GM21786 (cell line): ENCODE measurements at regions not wholly inside any gene's neighbourhood (a gene's known extent, or its start where the extent isn't known, plus 50 kb on each side); places are given as distances from the start of the nearest gene placed in this dataset.
"Not testable (repeated sequence)": the region's sequence is repeated elsewhere in the genome, so short reads cannot be mapped to it uniquely, and the experiment has no call there.

Experiments
- ATAC-seq: cut with Tn5 transposase; IDR thresholded peaks from one replicate; pipeline ENCODE4 v1.9.1; 2021; ENCODE audit not compliant: unreplicated experiment

DNA sequence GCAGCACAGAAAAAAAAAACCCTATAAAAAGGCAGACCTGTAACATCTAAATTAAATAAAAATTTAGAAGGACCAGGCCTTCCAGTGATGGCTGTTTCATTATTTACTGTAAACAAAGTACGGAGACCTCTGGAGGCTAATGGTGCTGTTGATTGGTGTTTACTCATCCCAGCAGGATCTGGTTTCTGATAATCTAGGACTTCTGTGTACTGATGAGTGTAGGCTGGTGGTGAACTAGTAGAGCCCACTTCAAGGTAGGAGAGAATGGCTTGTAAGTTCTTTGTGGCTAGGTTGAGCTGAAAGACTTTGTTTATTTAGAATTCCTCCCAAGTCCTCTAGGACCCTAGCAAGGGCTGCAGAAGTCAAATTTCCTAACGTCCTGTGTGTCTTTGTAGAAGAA lies 398.1 kb upstream of the PITX2 start:
- ATAC-seq = no peak

DNA sequence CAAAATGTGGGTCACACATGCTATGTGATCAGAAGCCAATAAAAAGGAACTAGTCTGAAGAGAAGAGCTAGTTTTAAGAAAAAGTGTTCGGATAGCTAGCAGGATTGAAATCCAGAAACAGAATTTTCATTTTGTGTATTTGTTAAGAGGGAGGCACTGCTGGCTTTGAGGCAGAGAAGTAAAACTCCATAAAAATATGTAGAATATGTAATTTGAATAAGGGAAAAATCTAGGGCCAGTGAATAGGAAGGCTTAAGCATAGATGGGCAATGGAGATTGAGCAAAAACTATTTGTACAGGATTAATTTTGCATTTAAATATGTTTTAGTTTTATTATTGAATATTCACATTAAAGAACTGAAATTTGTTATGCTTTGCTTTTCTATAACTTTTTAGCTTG lies 399.9 kb upstream of the PITX2 start:
- ATAC-seq = no peak

DNA sequence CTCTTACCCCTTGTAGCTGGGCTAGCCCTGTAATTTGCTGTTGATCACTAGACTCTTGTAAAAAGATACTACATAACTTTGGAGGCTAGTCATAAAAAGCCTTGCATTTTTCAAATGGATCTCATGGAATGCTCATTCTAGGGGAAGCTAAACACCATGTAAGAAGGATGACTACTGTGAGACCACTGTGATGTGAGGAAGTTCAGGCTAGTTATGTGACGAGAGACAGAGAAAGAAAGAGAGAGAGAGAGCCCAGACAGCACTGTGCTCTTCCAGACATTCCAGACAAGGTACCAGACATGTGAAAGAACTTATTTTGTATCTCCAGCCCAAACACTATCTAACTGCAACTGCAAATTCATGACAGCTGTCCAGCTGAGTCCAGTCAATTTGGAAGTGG lies 404.6 kb upstream of the PITX2 start:
- no peak for ATAC-seq

DNA sequence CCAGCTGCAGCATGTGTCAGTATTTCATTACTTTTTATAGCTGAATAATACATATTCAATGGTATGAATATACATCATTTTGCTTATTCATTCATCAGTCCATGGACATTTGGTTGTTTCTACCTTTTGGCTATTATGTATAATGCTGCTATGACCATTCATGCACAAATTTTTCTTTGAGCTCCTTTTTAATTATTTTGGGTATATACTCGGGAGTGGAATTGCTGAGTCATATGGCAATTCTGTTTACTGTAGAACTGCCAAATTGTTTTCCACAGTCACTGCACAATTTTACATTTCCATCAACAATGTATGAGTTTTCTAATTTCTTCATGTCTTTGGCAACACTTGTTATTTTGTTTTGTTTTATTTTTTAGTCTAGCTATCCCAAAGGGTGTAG lies 405.9 kb upstream of the PITX2 start:
- ATAC-seq = no peak

DNA sequence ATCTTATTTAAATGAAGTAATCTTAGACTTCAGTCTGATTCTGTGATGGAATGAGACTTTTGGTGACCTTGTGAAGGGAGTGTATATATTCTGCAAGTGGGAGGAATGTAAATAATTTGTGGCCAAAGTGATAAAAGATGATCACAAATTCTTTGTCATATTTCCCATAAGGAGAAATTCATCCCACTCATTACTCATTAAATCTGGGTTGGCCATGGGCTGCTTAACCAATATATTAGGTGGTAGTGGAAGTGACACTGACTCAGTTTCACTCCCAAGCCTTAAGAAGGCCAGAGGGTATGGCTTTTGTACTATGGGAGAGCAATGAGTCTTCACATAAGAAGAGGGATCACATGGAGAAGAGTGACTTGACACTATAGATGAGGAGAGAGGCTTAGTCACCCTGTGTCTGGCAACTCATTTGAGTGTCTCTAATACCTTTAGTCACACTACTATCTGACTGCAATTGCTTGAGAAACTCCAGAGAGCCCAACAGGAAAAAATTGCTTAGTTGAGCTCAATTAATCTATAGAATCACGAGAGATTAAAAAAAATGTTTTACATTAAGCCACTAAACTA lies 408.2 kb upstream of the PITX2 start:
- ATAC-seq = no peak

DNA sequence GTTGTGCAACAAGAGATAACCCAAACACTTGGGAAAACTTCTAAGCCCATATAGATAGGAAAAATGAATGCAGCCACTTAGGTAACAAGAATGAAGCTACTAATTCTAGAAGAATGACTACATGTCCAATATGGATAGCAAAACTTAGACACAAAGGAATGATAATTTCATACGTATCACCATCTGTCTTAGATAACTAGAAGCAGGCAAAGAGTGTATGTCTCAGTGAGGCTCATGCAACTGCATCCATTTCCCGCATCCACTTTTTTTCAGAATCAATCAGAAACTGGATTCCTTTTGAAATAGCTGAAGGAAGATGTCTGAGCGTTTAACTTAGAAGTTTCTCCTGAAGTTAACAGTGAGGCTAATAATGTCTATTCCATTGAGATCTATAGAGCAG lies 408.7 kb upstream of the PITX2 start:
- no peak for ATAC-seq

DNA sequence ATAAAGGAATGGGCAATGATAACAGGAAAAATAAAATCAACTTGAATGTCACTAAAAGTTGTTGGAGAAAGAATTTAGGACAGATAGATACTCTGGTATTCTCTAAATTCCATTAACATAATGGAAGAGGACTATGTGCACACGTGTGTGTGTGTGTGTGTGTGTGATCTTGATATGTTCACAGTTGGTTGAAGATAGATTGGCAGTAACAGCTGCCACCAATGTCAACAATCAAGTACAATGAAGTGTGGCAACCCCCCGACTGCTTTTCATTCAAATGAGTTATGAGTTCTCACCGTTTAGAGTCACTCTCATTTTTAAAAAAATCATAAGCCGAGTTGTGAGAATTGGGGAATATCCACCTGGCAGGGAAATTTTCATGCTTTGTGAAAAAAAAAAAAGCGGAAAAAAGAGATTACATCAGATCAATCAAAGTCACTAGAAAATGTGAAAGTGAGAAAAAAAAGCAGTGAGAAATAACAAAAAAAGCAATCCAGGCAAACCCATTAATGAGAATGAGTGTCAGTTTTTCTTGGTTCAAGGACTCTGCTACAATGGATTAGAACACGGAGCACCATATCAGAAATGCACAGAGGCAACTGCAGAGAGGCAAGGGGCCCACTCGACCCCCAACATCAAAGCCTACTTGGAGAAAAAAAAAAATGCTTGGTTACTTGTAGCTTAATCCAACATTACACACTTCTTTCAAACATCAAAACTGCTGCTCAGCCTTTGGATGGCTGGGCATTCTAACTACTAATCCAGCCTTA lies 414.9 kb upstream of the PITX2 start:
- ATAC-seq = no peak

DNA sequence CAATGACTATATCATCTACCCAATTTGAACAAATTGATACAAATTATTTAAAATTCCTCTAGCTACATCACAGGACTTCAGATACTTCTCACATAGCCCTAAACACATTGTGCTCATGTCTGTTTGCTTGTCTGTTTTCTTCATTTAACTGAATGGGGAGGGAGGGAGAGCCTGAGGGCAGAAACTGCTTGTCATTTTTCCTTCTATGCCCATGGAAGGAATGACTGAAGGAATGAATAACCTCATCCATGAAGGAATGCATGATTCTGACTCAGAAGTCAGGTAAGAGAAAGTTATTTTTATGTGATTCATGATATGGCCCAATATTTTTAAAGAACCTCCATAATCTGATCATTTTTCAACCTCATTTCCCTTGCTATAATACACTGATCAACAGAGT lies 418.0 kb upstream of the PITX2 start:
- ATAC-seq = no peak

DNA sequence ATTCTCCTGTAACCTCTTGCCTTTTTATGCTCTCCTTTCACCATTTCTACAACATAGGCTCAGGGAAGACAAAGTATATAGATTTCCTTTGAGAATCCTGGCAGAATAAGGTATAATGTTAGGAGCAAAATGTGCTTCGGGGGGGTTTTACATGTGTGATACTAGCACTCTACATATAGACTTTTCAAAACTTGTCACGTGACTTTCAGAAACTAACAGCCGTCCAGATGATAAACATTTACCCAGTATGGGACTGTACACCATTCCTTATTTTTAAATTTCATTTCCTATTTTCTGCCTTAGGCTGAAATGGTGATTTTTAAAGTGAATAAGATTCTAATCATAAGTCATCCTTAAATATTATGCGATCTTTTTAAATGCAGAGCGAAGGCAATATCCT lies 420.4 kb upstream of the PITX2 start:
- no peak for ATAC-seq

DNA sequence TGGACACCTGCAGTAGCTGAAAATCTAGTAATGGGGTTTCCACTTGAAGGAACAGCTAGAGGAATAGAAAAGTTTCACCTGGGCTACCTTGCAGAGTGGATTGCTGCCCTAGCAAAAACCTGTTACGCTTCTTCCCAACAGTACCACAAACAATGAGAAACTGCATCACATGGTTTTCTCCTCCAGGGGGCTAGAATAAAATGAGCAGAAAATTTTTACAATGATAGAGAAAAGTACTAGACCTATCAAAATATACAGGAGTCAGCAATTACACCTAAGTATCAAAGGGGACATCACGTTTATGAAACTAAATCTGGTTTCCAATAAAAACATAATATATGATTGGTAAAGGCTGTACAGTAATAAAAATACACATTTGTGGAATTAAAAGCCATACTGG lies 423.1 kb upstream of the PITX2 start:
- ATAC-seq = no peak

DNA sequence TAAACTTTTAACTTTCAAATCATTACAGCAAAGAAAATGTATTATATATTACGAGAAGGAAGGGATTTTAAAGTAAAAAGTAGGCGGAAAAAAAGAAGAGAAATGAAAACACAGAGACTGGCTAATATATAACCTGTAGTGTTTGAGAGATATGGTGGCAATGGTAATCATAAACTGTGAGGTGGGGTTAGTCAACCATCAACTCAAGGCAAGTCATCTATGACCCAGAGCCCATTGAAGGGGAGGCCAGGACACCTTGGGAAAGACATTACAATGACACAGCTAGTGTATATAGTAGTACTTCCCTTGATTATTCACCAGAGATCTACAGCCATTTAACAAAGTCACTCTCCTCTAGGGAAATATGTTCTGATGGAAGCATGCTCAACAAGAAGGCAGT lies 423.9 kb upstream of the PITX2 start:
- no peak for ATAC-seq

DNA sequence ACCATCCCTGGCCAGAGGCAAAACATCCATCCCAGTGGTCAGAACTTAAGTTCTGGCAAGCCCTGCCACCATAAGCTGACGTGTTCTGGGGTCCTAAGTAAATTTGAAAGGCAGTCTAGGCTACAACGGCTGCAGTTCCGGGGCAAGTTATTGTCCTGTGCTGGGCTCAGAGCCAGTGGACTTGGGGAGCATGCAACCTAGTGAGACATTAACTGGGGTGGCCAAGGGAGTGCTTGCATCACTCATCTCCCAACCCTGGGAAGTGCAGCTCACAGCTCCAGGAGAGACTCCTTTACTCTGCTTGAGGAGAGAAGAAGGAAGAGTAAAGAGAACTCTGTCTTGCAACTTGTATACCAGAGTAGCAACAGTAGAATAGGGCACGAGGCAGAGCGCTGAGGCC lies 425.4 kb upstream of the PITX2 start:
- ATAC-seq = no peak

DNA sequence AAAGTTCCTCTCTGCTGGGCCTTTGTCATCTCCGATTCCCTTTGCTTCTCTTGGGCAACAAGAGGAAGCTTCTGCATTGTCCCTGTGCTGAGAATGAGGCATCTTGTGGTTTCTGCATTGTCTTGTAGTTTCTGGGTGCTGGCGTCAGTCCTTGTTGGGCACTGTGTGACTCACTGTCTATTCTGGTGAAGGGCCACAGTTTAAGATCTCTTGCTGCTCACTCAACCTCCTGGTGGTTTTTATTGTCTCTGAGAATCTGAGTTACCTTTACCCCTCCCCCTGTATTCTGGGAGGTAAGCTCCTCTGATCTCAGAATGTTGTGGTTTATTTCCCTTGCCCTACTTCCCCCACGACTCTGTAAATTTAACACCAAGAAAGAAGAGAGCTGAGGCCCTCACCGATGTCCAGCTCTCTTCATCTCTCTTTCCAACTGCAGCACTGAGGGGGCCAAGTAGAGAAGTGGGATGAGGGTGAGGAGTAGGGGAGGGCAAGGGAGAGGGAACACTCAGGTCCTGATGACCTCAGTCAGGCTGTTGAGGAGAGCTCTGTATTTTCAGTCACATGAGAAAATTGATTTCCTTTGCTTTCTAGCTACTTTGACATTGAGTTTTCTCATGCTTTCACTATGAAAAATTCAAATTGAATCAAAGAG lies 441.6 kb upstream of the PITX2 start:
- ATAC-seq = peak; percentile 63

DNA sequence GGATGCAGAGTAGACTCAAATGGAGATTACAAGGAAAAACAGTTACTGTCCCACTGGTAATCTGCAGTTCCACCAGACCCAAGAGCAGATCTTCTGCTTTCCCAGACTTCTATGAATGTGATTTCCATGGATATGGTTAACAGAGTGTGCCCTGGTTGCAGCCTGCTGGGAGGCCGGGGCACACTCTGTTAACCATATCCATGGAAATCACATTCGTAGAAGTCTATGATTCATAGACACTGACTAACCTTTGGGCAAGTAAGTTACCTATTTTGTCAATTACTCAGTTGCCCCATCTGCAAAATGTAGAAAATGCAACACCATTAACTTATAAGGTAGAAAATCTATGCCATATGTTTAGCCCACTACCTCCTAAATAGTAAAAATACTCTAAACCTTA lies 443.1 kb upstream of the PITX2 start:
- no peak for ATAC-seq

DNA sequence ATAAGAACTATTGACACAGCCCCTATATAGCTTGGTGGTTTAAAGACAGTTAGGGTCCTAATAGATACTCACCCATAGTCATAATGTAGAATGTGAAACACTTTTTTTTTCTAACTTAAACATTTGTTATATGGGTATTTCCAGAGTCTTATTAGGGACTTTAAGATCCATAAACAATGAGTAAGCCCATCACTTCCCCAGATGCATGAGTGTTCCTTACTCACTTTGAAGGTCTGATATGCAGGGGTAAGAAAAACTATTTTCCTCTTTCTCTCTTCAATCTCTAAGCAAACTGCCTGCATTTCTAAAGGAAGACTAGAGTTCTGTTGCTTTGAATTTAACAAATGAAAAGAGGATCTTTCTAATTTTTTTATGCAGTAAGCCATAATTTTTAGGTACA lies 443.6 kb upstream of the PITX2 start:
- ATAC-seq = no peak

DNA sequence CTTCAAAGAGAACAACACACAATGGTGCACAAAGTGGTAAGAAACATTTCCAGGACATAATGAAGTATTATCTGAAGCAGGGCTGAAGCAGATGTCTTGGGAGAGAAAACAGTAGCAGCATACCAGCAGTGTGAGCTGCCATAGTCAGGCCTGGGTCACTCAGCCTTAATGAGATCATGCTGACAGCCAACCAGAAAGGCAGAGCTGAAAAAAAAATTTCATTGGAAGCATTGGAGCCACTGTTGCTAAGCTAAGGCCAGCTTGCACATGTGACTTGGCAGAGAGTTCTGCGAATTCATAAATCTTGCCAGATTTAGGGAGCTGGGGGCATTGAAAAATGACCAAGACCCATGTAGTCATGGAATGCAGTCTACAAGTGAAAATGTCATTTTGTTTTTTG lies 444.0 kb upstream of the PITX2 start:
- ATAC-seq = no peak

DNA sequence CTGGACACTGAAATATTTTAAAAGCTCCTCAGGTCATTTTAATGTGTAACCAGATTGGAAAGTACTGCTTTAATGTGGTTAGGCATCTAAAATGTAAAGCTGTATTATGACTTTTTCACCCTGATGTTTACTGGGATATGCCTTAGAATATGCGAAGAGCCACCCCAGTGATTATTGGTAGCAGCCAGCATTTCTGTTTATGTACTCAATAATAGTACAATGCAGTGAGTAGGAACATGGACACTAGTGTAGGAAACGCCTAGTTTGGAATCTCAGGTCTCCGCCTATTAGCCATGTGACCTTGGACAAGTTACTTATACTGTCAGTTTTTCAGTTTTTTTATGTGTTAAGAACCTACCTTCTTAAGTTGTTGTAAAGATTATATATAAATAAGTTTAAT lies 446.0 kb upstream of the PITX2 start:
- no peak for ATAC-seq

DNA sequence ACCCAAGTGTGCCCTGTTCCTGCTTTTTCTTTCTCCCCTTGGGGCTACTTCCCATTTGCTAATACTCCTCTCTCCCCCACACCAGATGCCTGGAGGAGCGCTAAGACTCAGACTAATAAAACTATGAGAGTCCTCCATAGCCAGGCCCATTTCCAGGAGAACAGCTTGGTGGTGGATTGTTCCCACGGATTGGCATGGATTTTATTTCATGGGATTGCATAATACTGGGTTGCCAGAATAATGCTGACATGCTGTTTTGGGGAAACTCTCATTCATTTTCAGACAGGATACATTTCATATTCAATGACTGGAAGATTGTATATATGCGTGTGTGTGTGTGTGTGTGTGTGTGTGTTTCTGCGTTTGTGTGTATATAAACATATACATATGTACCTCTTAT lies 447.5 kb upstream of the PITX2 start:
- ATAC-seq = no peak

DNA sequence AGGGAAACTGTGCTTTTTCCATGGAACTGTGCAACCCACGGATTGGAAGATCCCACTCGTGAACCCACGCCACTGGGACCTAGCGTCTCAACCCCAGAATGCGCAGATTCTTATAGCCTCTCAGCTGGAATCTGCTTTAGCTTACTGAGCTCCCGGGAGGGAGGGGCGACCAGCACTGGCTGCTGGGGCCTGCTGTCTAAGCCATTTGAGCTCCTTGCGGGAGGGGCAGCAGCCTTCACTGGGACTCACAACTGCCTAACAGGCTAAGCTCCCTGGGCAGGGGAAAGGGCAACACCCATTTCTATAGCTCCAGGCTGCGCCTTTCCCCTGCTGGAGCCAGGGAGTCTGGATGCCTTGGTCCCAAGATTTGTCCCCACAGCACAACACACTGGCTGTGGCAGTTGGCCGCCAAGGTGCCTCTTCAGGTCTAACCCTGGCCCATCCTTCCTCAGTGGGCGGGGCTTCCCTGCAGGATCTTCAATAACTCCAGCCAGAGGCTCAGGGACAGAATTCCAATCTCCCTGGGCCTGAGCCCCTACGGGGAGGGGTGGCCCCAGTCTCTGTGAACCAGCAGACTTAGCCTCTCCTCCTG lies 451.7 kb upstream of the PITX2 start:
- ATAC-seq = no peak

DNA sequence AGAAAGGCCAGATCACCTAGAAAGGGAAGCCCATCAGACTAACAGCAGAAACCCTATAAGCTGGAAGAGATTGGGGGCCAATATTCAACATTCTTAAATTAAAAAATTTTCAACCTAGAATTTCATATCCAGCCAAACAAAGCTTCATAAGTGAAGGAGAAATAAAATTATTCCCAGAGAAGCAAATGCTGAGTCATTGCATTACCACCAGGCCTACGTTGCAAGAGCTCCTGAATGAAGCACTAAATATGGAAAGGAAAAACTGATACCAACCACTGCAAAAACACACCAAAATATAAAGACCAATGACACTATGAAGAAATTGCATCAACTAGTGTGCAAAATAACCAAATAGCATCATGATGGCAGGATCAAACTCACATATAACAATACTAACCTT lies 453.4 kb upstream of the PITX2 start:
- ATAC-seq = not testable (repeated sequence)

DNA sequence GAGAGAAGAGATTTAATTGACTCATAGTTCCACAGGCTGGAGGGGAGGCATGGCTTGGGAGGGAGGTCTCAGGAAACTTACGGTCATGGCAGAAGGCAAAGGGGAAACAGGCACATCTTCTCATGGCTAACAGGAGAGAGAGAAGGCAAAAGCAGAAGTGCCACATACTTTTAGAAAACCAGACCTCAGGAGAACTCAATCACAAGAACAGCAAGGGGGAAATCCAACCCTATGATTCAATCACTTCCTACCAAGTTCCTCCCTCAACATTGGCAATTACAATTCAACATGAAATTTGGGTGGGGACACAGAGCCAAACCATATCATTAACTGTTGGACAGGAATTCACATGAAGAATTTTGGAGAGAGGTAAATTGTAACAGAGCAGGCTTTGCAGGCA lies 485.3 kb upstream of the PITX2 start:
- ATAC-seq = no peak

DNA sequence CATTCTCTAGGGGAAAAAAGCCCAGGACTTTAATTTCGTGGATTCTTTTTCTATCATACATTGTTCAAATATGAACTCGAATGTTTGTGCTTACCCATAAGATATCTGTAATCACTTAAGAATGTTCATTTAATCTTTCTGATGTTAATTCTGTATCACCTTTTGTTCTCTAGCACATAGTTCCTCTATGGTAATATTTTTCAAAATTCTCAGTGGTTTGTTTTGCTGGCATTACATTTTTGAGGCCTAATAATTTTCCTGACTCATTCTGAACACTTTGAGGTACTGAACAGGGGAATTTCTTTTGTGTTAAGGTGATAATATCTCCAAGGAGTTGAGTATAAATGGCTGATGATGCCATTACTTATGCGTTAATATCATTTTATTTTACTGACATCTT lies 490.7 kb upstream of the PITX2 start:
- no peak for ATAC-seq
